ENCODE measurements at regions not wholly inside any gene's neighbourhood (a gene's known extent, or its start where the extent isn't known, plus 50 kb on each side); places are given as distances from the start of the nearest gene placed in this dataset.

- POLR2A ChIA-PET: no interaction called here
- Histone ChIP-seq H3K27ac (ENCODE audit: insufficient read depth, low read depth, low read length) (no peak overlapping the region), H3K79me2 (ENCODE audit: control insufficient read depth, insufficient read depth, low read length) (no peaks in the 10 kb centered on the region), H3K36me3 (ENCODE audit: control insufficient read depth in 2 of 2, extremely low read depth in 1 of 2, insufficient read depth in 2 of 2, low read length in 2 of 2) (no peaks in the 10 kb centered on the region), H3K9me3 (replicated peaks; ENCODE audit: control insufficient read depth, insufficient read depth, low read length) (no peaks in the 10 kb centered on the region), H3K9ac (replicated peaks; ENCODE audit: extremely low read depth, insufficient read depth, low read length) (no peak overlapping the region), H3K4me2 (ENCODE audit: insufficient read depth, low read length) (no peak overlapping the region), H3K4me3 (replicated peaks in 1 of 3; ENCODE audit: insufficient read depth in 1 of 3, low read depth in 1 of 3, low read length in 3 of 3) (no peak overlapping the region), H2AFZ (ENCODE audit: low read depth, low read length) (no peak overlapping the region), H4K20me1 (replicated peaks; ENCODE audit: control insufficient read depth, extremely low read depth, insufficient read depth, low read length) (no peaks in the 10 kb centered on the region), H3K9me1 (replicated peaks; ENCODE audit: control insufficient read depth, extremely low read depth, insufficient read depth, low read length) (no peaks in the 10 kb centered on the region), H3K4me1 (ENCODE audit: control insufficient read depth, extremely low read depth, insufficient read depth, low read length) (no peaks in the 10 kb centered on the region), H3K27me3 (ENCODE audit: control insufficient read depth in 2 of 2, insufficient read depth in 2 of 2, low read length in 2 of 2) (peaks cover 2 to 4% of the 10 kb centered on the region in 2 experiments)
- DNase-seq (ENCODE audit: low read depth, low spot score) (no peak), FAIRE-seq (no peak)
- dilution Hi-C loops (cut with MboI; ENCODE audit: extremely low pct_ligation_motif_present, low sequenced_read_pairs) (no loop called here), intact Hi-C loops (cut with micrococcal nuclease) (no loop called here)
- CTCF ChIA-PET: no interaction called here
- no TSS peak for BruUV-seq (replicated peaks)
- TF ChIP-seq FOS (IDR thresholded peaks at IDR 0.05; ENCODE audit: borderline replicate concordance, insufficient read depth, low read length): no peak
- TF ChIP-seq POLR2AphosphoS5 (IDR thresholded peaks at IDR 0.05; ENCODE audit: insufficient read depth, low read depth, low read length): no peak
- no peak for TF ChIP-seq EZH2 (IDR thresholded peaks at IDR 0.05; ENCODE audit: borderline replicate concordance, low read depth, low read length, severe bottlenecking)
- no peak for TF ChIP-seq POLR2A (IDR thresholded peaks at IDR 0.05; ENCODE audit: low read depth, low read length)
- no peak for TF ChIP-seq GATA2 (IDR thresholded peaks at IDR 0.05; ENCODE audit: insufficient read depth, insufficient read length, low read depth, low read length)
- no peak for TF ChIP-seq CTCF (IDR thresholded peaks at IDR 0.05; ENCODE audit: extremely low read depth in 1 of 2, insufficient read depth in 1 of 2, low read depth in 1 of 2, low read length in 2 of 2)
- no peak for TF ChIP-seq MYC (IDR thresholded peaks at IDR 0.05; ENCODE audit: low read depth, low read length)
- no peak for TF ChIP-seq MAX (IDR thresholded peaks at IDR 0.05; ENCODE audit: insufficient read depth, insufficient read length)
- no peak for TF ChIP-seq JUN (IDR thresholded peaks at IDR 0.05; ENCODE audit: borderline replicate concordance, insufficient read depth, insufficient read length, low read depth)
Measured at GRCh38 chr6:4549556-4550226, 226.5 kb upstream of the CDYL start.
